ENCODE measurements at regions not wholly inside any gene's neighbourhood (a gene's known extent, or its start where the extent isn't known, plus 50 kb on each side); places are given as distances from the start of the nearest gene placed in this dataset.

- no peak for TF ChIP-seq POLR2AphosphoS5 (IDR thresholded peaks at IDR 0.05)
- TF ChIP-seq, protein P1, sequence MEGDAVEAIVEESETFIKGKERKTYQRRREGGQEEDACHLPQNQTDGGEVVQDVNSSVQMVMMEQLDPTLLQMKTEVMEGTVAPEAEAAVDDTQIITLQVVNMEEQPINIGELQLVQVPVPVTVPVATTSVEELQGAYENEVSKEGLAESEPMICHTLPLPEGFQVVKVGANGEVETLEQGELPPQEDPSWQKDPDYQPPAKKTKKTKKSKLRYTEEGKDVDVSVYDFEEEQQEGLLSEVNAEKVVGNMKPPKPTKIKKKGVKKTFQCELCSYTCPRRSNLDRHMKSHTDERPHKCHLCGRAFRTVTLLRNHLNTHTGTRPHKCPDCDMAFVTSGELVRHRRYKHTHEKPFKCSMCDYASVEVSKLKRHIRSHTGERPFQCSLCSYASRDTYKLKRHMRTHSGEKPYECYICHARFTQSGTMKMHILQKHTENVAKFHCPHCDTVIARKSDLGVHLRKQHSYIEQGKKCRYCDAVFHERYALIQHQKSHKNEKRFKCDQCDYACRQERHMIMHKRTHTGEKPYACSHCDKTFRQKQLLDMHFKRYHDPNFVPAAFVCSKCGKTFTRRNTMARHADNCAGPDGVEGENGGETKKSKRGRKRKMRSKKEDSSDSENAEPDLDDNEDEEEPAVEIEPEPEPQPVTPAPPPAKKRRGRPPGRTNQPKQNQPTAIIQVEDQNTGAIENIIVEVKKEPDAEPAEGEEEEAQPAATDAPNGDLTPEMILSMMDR (IDR thresholded peaks at IDR 0.05) = no peak
- TF ChIP-seq POLR2A (IDR thresholded peaks at IDR 0.05) = no peak
- TF ChIP-seq EP300 (IDR thresholded peaks at IDR 0.05) = no peak
These were observed 417.8 kb upstream of the CCL2 start for GRCh38 chr17:33837281-33837680.
